HG02938 (cell line): ENCODE measurements at regions not wholly inside any gene's neighbourhood (a gene's known extent, or its start where the extent isn't known, plus 50 kb on each side); places are given as distances from the start of the nearest gene placed in this dataset.
"Not testable (repeated sequence)": the region's sequence is repeated elsewhere in the genome, so short reads cannot be mapped to it uniquely, and the experiment has no call there.

Experiments
- ATAC-seq: cut with Tn5 transposase; IDR thresholded peaks from one replicate; pipeline ENCODE4 v1.9.1; 2021; ENCODE audit warnings: mild to moderate bottlenecking, moderate library complexity; ENCODE audit not compliant: unreplicated experiment

DNA sequence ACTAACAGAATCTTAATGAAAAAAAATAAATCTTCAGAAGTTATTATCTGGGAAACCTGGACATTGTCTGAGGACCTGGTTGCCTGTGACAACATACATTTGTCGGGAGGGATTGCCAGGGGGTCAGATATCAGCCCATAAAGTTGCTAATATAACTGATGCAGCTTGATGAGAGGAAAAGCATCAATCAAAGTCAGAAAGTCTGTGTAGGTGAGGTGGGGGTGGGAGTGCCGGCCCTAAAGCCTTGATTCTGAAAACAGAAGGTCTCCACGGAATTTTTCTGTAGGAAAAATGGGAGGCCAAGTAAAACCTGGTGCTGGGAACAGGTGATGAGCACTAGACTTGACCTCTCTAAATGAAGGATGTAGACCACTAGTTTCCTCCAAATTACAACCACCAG, 281.8 kb downstream of the FGFR2 start:
- no peak for ATAC-seq

DNA sequence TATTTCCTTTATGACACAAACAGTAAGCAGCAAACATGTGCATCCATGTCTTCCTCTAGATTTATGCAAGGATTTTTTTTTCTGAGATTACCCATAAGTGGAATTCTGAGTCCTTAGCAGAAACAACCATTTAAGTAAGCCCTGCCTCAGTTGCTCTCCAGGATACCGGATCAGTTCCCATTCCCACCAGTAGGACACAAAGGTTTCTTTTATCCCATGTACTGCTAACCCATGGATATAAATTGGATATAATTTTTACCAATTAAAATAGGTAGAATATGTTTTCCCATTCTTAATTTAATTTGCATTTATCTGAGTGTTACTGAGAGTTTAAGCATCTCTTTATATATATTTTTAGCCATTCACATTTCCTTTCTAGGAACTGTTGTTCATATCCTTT, 280.9 kb downstream of the FGFR2 start:
- ATAC-seq = no peak

DNA sequence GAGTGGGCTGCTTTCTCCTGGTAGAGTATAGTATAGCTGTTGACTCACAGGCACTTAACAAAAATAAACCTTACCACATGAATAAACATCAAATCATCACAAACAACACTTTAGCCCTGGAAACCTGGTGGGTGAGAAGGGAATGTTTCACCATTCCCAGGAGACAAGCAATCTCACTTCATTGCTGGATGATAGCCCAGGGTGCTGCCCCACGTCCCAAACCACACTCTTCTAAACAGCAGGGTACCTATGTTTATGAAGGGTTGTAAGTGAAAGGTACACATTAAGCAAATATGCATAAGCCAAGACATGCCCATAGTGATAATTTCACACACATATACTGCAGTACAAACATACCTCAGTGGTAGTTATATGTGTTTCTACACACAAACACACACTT, 276.2 kb downstream of the FGFR2 start:
- no peak for ATAC-seq

DNA sequence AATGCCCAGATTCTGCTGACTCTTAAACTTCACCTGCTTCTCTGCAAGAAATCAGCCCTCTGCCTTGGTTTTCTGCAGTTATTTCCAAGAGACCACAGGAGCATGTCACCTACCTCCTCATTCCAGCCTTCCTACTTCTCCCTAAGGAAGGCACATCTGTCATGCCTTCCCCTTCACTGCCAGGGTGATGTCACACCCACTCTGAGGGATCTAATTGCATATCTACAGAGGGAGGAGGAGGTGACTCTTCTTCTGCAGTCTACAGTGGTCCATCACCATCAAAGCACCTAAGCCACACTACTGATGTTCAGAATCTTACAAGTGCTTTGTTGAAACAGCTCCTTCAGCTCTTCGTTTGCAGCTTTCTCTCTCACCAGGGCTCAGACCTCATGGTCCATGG, 275.5 kb downstream of the FGFR2 start:
- no peak for ATAC-seq

DNA sequence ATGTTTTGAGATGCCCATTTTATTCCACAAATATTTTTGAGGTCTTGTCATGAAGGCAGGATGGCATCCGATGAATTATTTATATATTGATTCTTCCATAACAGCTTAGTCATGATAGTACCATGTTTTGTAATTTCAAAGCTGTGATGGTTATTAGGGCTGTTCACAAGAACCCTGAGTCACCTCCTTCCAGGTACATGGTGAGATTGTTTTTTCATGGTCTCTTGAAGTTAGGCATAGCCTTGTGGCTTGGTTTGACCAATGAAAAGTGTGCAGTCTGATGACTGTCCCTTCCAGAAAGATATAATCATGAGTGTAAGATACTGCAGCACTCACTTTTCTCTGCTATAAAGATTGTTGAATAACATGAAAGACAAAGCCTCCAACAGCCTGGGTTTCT, 274.8 kb downstream of the FGFR2 start:
- ATAC-seq = no peak

DNA sequence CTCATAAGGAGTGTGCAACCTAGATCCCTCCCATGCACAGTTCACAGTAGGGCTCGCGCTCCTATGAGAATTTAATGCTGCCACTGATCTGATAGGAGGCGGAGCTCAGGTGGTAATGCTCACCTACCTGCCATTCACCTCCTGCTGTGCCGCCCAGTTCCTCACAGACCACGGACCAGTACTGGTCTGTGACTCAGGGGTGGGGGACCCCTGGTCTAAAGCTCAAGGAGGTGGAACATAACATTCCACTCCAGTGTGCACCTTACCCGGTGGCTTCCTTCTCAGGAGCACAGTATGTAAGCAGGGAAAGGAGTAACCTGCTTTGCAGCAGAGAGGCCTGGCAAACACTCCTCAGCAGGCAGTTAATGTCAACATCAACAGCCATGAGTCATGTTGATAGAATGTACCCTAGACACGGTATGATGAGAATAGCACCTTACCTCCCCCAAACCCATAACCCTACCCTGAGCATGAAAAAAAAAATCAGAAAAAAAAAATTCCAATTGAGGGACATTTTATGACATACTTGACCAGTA, 273.5 kb downstream of the FGFR2 start:
- ATAC-seq = no peak

DNA sequence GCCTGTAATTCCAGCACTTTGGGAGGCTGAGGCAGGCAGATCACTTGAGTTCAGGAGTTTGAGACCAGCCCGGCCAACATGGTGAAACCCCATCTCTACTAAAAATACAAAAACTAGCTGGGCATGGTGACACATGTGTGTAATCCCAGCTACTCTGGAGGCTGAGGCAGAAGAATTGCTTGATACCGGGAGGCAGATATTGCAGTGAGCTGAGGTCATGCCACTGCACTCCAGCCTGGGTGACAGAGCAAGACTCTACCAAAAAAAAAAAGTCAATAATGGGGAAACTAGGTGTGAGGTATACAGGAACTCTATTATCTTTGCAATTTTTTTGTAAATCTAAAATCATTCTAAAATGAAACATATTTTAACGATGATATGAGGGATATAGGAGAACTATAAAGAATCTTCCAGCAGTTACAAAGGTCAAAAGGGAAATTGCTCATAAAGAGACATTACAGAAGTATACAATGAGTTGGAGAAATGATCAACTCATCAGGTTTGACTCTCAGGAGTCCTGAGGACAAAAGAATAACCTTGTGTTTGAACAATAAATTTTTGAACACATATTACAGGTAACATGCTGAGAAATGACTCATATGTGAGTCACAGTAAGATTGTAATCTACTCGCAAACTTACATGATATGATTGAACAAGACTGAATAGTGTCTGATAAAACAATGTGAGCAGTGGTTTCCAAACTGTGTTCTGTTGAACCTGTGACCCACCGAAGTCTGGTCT, 272.6 kb downstream of the FGFR2 start:
- ATAC-seq = no peak

DNA sequence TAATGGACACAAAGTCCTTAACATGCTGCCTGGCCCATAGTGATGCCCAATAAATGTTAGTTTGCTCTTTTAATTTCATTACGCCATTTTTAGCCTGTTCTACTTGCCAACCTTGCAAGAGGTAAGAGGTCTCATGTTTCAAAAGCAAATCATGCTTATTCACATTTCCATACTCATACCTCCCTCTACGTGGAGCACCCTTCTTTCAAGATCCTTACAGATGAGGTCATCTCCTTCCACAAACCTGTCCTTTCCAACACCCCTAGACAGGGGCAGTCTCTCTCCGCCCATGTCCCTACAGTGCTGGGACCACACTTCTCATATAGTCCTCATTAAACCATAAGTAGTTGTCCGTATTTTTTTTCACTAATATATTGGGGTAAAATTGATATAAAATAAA, 271.3 kb downstream of the FGFR2 start:
- ATAC-seq = no peak

DNA sequence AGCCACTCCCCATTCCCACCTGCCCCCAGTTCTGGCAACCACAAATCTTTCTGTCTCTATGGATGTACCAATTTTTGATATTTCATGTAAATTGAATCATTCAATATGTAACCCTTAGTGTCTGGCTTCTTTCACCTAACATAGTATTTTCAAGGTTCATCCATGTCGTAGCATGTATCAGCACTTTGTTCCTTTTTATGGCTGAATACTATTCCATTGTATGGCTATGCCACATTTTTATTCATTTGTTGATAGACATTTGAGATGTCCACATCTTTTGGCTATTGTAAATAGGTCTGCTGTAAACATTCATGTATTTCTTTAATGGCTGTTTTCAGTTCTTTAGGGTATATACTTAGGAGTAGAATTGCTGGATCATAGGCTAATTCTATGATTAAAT, 270.5 kb downstream of the FGFR2 start:
- ATAC-seq = no peak

DNA sequence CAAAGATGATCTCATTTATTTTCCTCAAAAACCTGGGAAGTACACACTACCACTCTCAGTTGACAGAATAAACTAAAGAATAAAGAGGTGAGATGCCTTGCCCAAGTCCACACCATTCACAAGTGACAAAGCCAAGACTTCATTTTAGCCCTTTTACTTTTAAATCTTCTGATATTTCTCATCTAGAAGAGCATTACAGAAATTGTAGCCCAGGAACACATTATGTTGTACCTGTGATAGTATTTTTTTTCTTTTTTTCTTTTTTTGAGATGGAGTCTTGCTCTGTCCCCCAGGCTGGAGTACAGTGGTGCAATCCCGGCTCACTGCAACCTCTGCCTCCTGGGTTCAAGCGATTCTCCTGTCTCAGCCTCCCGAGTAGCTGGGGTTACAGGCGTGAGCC, 268.6 kb downstream of the FGFR2 start:
- ATAC-seq = not testable (repeated sequence)

DNA sequence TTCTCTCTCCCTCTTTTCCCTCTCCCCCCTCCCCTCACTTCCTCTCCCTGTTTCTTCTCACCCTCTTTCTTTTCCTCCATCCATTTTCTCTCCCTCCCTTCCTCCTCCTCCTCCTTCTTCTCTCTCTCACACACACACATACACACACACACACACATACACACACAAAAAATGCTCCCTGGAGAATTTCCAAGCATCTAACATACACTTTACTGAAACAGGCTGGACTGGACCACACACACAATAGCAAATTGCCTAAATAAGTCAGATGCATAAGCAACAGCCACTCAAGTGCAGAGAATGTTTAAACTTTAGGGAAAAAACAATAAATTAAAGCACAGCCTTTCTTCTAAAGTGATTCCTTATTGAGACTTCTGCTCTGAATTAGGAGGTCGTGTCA, 267.7 kb downstream of the FGFR2 start:
- no peak for ATAC-seq

DNA sequence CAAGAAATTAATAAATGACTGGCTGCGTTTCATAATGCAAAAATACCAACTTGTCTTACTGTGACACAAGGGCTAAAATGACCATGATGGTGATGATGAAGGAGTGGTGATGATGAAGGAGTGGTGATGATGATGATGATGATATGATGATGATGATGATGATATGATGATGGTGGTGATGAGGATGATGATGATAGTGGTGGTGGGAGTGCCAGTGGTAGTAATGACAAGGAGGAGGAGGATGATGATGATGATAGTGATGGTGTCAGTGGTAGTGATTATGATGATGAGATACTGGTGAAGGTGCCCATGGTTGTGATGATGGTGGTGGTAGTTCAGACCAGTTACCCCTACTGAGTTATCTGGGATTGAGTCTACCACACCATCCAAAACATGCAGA, 265.9 kb downstream of the FGFR2 start:
- no peak for ATAC-seq

DNA sequence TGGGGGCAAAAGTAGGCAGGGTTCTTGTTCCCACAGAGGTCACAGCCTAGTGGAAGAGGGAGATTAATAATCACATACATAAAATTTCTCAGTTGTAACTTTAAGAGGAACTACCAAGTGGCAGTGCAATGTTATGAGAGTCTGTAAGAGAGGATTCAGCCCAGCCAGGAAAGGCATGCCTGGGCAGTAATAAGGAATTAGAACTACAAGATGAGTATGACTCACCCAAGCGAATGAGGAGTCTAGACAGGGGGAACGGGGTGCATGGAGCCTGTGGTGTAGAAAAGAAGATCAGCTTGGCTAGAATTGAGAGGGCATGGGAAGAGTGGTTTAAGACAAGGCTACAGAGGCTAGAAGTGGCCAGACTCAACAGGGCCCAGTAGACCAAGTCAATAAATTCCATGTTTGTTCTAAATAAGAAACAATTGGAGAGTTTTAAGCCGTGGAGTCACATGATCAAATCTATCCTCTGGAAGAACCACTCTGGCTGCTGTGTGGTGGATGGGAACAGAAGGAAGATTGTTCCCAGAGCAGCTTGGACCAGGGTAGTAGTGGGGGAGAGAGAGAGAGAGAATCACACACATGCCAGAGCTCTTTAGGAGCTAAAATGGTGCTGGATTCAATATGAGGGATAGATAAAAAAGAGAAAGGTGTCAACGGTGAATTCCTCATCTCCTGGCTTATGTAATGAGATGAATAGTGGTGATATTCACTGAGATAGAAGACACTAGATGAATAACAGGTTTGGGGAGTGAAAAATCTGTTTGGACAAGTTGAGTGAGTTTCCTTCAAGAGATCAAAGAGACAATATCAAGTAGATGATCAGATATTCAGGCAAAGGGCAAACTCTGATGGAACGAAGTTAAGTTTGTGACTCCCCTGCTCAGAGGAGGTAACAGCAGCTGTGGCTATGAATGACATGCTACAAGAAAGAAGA, 265.1 kb downstream of the FGFR2 start:
- ATAC-seq = no peak

DNA sequence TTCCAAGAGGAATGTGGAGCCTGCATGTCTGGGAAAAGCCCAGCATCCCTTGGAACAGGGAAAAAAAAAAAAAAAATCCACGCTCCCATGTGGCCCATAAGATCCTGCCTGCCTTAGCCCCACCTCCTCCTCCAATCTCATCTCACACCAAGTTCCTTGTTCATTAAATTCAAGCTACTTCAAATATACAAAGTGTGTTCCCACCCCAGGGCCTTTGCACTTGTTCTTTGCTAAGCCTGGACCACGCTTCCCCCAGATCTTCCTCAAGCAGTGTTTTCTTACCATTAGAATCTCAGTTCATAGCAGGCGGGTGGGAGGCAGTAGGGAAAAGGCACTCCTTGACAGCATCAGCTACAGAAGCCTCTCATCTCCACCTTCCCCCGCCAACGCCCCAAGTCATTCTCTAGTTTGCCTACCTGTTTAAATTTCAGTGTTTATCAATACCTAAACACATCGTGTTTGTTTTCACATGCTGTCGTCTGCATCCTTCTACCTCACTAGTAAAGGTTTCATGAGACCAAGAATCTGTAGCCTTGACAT, 262.8 kb downstream of the FGFR2 start:
- ATAC-seq = no peak

DNA sequence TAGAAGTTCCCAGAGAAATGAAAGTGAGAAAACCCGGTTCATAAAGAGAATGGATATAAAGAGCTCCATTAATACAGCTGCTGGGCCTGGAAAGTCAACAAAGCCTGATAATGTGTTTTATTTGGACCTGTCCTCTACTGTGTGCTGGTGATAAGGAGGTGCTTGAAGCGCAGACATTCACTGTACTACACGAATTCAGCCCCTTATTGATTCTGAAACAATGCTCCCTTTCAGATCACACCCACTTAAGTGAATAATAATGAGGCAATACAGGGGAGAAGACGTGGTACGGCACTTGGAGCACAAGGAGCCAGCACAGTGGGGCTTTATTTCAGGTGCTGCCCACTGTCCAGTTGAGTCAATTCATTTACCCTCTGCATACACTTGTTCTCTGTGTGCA, 260.8 kb downstream of the FGFR2 start:
- ATAC-seq = no peak

DNA sequence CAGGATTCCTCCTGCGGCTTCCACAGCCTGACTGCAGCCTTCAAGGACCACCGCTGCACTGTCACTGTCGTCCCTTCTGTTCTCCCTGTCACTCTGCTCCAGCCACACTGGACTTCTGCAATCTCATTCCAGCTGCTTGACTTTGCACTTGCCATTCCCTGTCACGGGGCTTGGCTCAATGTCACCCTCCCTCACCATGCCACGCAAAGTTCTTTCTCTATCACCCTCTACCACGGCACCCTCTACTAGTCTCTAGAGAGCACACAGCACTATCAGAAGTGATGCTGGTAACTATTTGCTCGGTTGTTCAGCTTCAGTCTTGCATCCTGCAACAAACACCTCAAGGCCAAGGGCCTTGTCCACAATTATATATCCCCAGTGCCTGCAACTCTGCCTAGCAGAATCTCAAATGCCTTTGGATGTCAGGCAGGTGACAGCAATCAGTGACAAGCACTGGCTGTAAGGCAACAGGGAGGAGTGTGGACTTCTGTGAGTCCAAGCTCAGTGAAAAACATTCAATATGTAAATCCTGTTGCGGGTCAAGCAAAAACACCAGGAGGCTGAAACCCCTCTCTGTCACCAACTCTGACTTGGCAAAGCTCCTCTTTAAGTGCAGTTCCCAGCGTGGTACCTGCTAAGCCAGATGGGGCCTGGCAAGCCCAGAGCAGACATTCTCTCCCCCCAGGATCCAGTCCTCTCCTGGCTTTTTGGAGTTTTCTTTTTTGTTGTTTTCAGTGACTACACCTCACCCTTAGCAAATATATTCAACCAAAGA, 259.9 kb downstream of the FGFR2 start:
- ATAC-seq = no peak

DNA sequence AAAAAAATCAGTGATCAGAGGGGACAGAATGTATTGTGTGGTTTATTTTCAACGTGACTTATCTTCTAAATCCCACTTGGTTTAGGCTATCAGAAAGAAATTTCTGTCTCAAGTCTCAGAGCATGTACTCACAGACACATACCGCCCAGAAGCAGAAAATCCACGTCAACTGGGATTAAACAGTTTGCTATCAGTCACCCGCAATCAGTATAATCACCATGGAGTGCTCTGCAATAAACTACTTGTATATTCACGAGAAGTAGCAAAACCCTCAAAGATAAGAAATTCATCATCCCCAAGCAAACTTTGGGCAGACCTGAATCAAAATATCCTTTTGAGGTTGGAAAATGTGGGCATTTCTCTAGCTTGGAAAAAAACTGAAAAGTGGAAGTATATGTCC, 259.1 kb downstream of the FGFR2 start:
- no peak for ATAC-seq

DNA sequence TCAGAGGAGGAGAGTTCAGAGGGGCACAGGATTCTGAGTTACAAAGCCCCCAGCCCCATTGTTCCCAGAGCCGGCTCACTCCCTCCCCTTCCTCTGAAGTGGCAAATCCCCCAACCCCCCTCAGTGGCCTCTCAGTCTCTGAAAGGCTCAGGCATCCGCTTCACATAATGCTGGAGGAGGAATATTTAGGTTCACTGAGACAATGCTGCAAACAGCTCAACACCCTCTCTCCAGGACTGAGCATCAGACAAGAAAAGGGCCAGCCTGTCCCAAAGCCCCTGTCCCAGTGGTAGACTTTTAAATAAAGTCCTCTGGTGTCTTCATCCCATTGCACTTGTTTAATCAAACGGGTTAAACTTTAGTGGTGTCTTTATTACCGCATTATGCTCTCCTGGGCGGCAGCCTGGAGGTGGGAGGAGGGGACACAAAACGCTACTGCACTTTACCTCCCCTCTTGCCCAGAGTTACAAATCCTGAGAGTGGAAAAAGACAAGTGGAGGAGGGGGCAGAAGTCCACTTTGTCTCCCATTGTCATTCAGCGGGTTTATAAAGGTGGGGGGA, 257.9 kb downstream of the FGFR2 start:
- no peak for ATAC-seq

DNA sequence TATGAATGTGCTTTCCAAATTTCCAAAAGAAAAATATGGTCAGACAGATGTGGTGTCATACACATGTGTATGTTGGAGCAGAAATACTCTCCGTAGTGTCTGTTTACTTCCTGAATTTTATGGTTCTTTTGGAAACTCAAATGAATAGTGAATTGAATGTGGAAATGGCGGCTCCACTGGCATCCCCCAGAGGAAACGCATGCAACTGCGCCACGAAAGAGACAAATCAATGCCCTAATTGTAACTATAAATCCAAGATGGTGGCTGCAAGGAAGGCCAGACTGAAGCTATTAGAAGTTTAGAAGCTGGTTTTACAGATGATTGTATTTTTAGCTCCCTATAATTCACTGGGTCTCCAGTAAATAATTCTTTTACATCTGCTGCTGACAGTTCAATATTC, 246.7 kb downstream of the FGFR2 start:
- ATAC-seq = no peak

DNA sequence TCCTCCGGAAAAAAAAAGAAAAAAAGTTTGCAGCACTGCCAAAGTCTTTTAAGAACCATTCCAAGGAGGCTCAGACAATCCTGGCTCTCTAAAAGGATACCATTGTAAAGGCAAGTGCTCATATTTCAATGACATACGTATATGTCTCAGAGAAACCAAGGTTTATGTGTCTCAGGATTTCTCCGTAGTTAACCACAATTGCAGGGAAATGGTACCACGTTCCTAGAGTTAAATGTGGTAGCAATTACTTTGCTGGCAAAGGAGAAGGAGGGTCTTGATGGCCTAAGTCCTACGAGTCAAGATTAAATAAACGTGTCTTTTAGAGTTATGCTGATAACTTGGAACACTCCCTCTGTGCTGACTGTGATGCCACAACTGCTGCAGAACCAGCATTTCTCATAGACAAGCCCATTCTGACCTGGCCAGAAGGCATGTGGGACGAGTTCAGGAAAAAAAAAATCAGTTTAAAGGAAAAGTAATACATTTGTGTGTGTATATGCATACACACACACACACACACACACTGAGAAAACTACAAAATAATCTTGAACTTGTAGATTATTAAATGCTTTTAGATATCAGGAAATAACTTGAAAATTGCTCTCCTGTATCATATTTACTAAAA, 245.9 kb downstream of the FGFR2 start:
- no peak for ATAC-seq
